DOHH2 (cell line): ENCODE measurements at regions not wholly inside any gene's neighbourhood (a gene's known extent, or its start where the extent isn't known, plus 50 kb on each side); places are given as distances from the start of the nearest gene placed in this dataset.

Source experiments
- EZH2phosphoT487 ChIP-seq: fragments of 200-600 bp; sonication (generic); IDR thresholded peaks from 2 replicates; pipeline ENCODE4 v1.6.1; 2017; ENCODE audit warnings: borderline replicate concordance, mild to moderate bottlenecking, antibody characterized with exemption, low read length, moderate library complexity, mixed read lengths
- TF ChIP-seq, protein P1 (sequence below): fragments of 200-600 bp; sonication (generic); IDR thresholded peaks from one replicate; pipeline ENCODE4 v1.5.1; 2014; ENCODE audit warnings: antibody characterized with exemption, mild to moderate bottlenecking, low read depth, low read length; ENCODE audit not compliant: poor library complexity, severe bottlenecking

- TF ChIP-seq, protein P1, sequence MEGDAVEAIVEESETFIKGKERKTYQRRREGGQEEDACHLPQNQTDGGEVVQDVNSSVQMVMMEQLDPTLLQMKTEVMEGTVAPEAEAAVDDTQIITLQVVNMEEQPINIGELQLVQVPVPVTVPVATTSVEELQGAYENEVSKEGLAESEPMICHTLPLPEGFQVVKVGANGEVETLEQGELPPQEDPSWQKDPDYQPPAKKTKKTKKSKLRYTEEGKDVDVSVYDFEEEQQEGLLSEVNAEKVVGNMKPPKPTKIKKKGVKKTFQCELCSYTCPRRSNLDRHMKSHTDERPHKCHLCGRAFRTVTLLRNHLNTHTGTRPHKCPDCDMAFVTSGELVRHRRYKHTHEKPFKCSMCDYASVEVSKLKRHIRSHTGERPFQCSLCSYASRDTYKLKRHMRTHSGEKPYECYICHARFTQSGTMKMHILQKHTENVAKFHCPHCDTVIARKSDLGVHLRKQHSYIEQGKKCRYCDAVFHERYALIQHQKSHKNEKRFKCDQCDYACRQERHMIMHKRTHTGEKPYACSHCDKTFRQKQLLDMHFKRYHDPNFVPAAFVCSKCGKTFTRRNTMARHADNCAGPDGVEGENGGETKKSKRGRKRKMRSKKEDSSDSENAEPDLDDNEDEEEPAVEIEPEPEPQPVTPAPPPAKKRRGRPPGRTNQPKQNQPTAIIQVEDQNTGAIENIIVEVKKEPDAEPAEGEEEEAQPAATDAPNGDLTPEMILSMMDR = no peak
- no peak for TF ChIP-seq EZH2phosphoT487
Measured at GRCh38 chr6:166704171-166704570, 77.1 kb upstream of the RPS6KA2 start.
